HCT116 (cell line): ENCODE measurements at regions not wholly inside any gene's neighbourhood (a gene's known extent, or its start where the extent isn't known, plus 50 kb on each side); places are given as distances from the start of the nearest gene placed in this dataset.

Experiments used
- ATAC-seq: fragments of 200-7000 bp; cut with Tn5 transposase; 2 replicates; pipeline ENCODE4 v1.9.1; 2020; ENCODE audit warnings: mild to moderate bottlenecking, moderate library complexity
- BruUV-seq: library from RNA; stranded (reverse); fragments of 400-500 nt; replicated peaks from 2 replicates; lab custom pipeline; 2021; lab: Mats Ljungman, UMichigan
- CTCF ChIA-PET: fragments of 300-600 bp; sonication (Branson Sonifier 250); formaldehyde crosslinking; loops from one replicate; lab custom pipeline; 2021; ENCODE audit warnings: antibody characterized with exemption; lab: Charles Lee
- POLR2A ChIA-PET: fragments of 300-600, 350-600 bp; sonication (Branson Sonifier 250); formaldehyde crosslinking; loops from one replicate; lab custom pipeline; 2021; ENCODE audit warnings: antibody characterized with exemption; lab: Charles Lee
- RAD21 ChIA-PET, 2 experiments: fragments of 300-600 bp; sonication (Branson Sonifier 250); formaldehyde crosslinking; loops; one replicate each; lab custom pipeline; 2023; ENCODE audit warnings: low total read pairs in 2 of 2; ENCODE audit not compliant: uncharacterized antibody in 2 of 2, unreplicated experiment in 2 of 2, low non-redundant PET in 1 of 2; lab: Charles Lee
- DNase-seq: peaks from one replicate; pipeline ENCODE4 v3.0.0-alpha.2; 2010; ENCODE audit warnings: low read depth, low spot score
- H2AFZ ChIP-seq: fragments of 200-600 bp; shearing (Covaris generic), sonication (generic); 2 replicates; pipeline ENCODE4 v1.6.1; 2017; ENCODE audit warnings: low read depth, mixed run types, mixed read lengths, antibody characterized with exemption, low read length; ENCODE audit not compliant: poor library complexity, severe bottlenecking
- H3K27ac ChIP-seq: 2 replicates; pipeline ENCODE4 v1.5.1; 2012; ENCODE audit warnings: low read depth, low read length
- H3K27me3 ChIP-seq: fragments of 200-600 bp; sonication (generic); 2 replicates; pipeline ENCODE4 v1.6.1; 2016; ENCODE audit warnings: mixed run types, low read length, mixed read lengths; ENCODE audit not compliant: insufficient read depth
- H3K36me3 ChIP-seq, 2 experiments: fragments of 200-500 bp in 1 of 2; fragments of 200-600 bp in 1 of 2; sonication (Bioruptor generic) in 1 of 2; sonication (generic) in 1 of 2; 2 replicates each; pipeline versions ENCODE4 v1.5.1 to v1.6.1; 2014 to 2016; ENCODE audit warnings: low read length in 2 of 2, inconsistent platforms in 1 of 2, mixed read lengths in 1 of 2, mixed run types in 1 of 2; ENCODE audit not compliant: insufficient read depth in 2 of 2, control insufficient read depth in 1 of 2
- H3K4me1 ChIP-seq, 2 experiments: fragments of 200-600 bp in 1 of 2; sonication (generic) in 1 of 2; 2 replicates each; pipeline versions ENCODE4 v1.5.1 to v1.6.1; 2012 to 2017; ENCODE audit warnings: low read length in 2 of 2, inconsistent platforms in 1 of 2, mild to moderate bottlenecking in 1 of 2, mixed read lengths in 1 of 2, mixed run types in 1 of 2, moderate library complexity in 1 of 2; ENCODE audit not compliant: insufficient read depth in 2 of 2, control insufficient read depth in 1 of 2
- H3K4me2 ChIP-seq: fragments of 200-600 bp; sonication (generic); 2 replicates; pipeline ENCODE4 v1.6.1; 2017; ENCODE audit warnings: mixed run types, low read length, mixed read lengths
- H3K4me3 ChIP-seq, 2 experiments: fragments of 200-600 bp in 1 of 2; sonication (generic) in 1 of 2; replicated peaks in 1 of 2; 2 replicates each; pipeline ENCODE4 v1.5.1; 2011 to 2016; ENCODE audit warnings: low read length in 2 of 2, control low read depth in 1 of 2, low read depth in 1 of 2, mild to moderate bottlenecking in 1 of 2, mixed read lengths in 1 of 2, mixed run types in 1 of 2
- H3K79me2 ChIP-seq: fragments of 200-600 bp; sonication (generic); 2 replicates; pipeline ENCODE4 v1.6.1; 2017; ENCODE audit warnings: mild to moderate bottlenecking, mixed run types, low read length, moderate library complexity, mixed read lengths; ENCODE audit not compliant: insufficient read depth
- H3K9ac ChIP-seq: fragments of 200-600 bp; sonication (generic); 2 replicates; pipeline ENCODE4 v1.6.1; 2016; ENCODE audit warnings: low read length, mixed read lengths
- H3K9me2 ChIP-seq: fragments of 200-600 bp; sonication (generic), shearing (Covaris generic); 2 replicates; pipeline ENCODE4 v1.6.1; 2017; ENCODE audit warnings: mixed run types, mild to moderate bottlenecking, moderate library complexity; ENCODE audit not compliant: insufficient read depth
- H3K9me3 ChIP-seq, 2 experiments: fragments of 200-500 bp in 1 of 2; fragments of 200-600 bp in 1 of 2; sonication (Bioruptor generic) in 1 of 2; sonication (generic) in 1 of 2; 2 replicates each; pipeline ENCODE4 v1.6.1; 2014 to 2017; ENCODE audit warnings: low read length in 2 of 2, mixed read lengths in 2 of 2, inconsistent platforms in 1 of 2, low read depth in 1 of 2, mild to moderate bottlenecking in 1 of 2, mixed run types in 1 of 2, moderate library complexity in 1 of 2; ENCODE audit not compliant: control insufficient read depth in 1 of 2, insufficient read depth in 1 of 2
- H4K20me1 ChIP-seq: fragments of 200-600 bp; sonication (generic), shearing (Covaris generic); 2 replicates; pipeline ENCODE4 v1.6.1; 2017; ENCODE audit warnings: mixed run types, mild to moderate bottlenecking, moderate library complexity; ENCODE audit not compliant: insufficient read depth
- CBX3 ChIP-seq: IDR thresholded peaks from 2 replicates; pipeline ENCODE4 v1.6.1; 2012; ENCODE audit warnings: low read depth
- CEBPB ChIP-seq: IDR thresholded peaks from 2 replicates; pipeline ENCODE4 v1.6.1; 2012; ENCODE audit warnings: low read depth
- EGR1 ChIP-seq: IDR thresholded peaks from 2 replicates; pipeline ENCODE4 v1.6.1; 2012; ENCODE audit warnings: low read depth
- EZH2 ChIP-seq: fragments of 200-600 bp; sonication (generic); IDR thresholded peaks from 2 replicates; pipeline ENCODE4 v1.6.1; 2017; ENCODE audit warnings: antibody characterized with exemption, mixed run types
- JUND ChIP-seq: IDR thresholded peaks from 2 replicates; pipeline ENCODE4 v1.6.1; 2012
- POLR2A ChIP-seq: IDR thresholded peaks from 2 replicates; pipeline ENCODE4 v1.7.0; 2011; ENCODE audit warnings: borderline replicate concordance; ENCODE audit not compliant: insufficient read depth, insufficient read length; ENCODE audit errors: extremely low read depth
- POLR2AphosphoS5 ChIP-seq: IDR thresholded peaks from 2 replicates; pipeline ENCODE4 v1.6.1; 2011; ENCODE audit warnings: mild to moderate bottlenecking, low read depth, low read length, moderate library complexity
- RAD21 ChIP-seq: IDR thresholded peaks from 2 replicates; pipeline ENCODE4 v1.6.1; 2012; ENCODE audit warnings: low read depth, mild to moderate bottlenecking
- REST ChIP-seq: IDR thresholded peaks from 2 replicates; pipeline ENCODE4 v1.6.1; 2012; ENCODE audit warnings: low read depth
- SIN3A ChIP-seq: IDR thresholded peaks from 2 replicates; pipeline ENCODE4 v1.6.1; 2012; ENCODE audit warnings: low read depth
- SRF ChIP-seq: IDR thresholded peaks from 2 replicates; pipeline ENCODE4 v1.6.1; 2012; ENCODE audit warnings: low read depth
- TCF7L2 ChIP-seq: IDR thresholded peaks from 2 replicates; pipeline ENCODE4 v1.7.0; 2011; ENCODE audit warnings: borderline replicate concordance, inconsistent platforms; ENCODE audit not compliant: insufficient read depth, insufficient read length; ENCODE audit errors: extremely low read depth
- YY1 ChIP-seq: IDR thresholded peaks from 2 replicates; pipeline ENCODE4 v1.6.1; 2011; ENCODE audit warnings: low read length, low read depth, moderate library complexity, mild to moderate bottlenecking; ENCODE audit not compliant: insufficient replicate concordance; ENCODE audit errors: extremely low read depth
- ZFX ChIP-seq: fragments of 450-650 bp; IDR thresholded peaks from 2 replicates; pipeline ENCODE4 v1.6.1; 2017
- intact Hi-C: fragments of 100-400 bp; cut with micrococcal nuclease; formaldehyde crosslinking; loops from 2 replicates; pipeline ENCODE4 v1.10.0; 2022
- TF ChIP-seq, protein P1 (sequence below): IDR thresholded peaks from 2 replicates; pipeline ENCODE4 v1.6.1; 2012

DNA sequence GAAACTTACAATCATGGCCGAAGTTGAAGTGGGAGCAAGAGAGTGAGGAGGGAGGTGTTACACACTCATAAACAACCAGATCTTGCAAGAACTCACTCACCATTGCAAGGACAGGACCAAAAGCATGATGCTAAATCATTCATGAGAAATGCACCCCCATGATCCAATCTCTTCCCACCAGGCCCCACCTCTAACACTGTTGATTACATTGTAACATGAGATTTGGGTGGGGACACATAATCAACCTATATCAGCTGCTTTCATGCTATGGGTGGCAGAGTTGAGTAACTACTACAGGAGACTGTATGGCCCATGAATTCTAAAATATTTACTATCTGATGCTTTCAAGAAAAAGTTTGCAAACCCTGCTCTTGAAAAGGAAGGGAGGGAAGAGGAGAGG lies 155.1 kb downstream of the DEFB131A start:
- Histone ChIP-seq H3K9ac (no peak overlapping the region), H3K27me3 (no peaks in the 10 kb centered on the region), H3K36me3 (no peaks in the 10 kb centered on the region), H3K9me2 (no peaks in the 10 kb centered on the region), H3K9me3 (no peaks in the 10 kb centered on the region), H3K27ac (no peak overlapping the region), H4K20me1 (no peaks in the 10 kb centered on the region), H3K4me2 (no peak overlapping the region), H3K79me2 (no peaks in the 10 kb centered on the region), H3K4me1 (no peaks in the 10 kb centered on the region), H3K4me3 (no peak overlapping the region), H2AFZ (no peak overlapping the region)
- TF ChIP-seq POLR2A (no peak), CBX3 (no peak), EGR1 (no peak), CEBPB (no peak), SIN3A (no peak), REST (no peak), TCF7L2 (no peak), RAD21 (no peak), JUND (no peak), EZH2 (no peak), YY1 (no peak), ZFX (no peak), POLR2AphosphoS5 (no peak), SRF (no peak)
- TF ChIP-seq, protein P1, sequence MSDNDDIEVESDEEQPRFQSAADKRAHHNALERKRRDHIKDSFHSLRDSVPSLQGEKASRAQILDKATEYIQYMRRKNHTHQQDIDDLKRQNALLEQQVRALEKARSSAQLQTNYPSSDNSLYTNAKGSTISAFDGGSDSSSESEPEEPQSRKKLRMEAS = no peak
- ChIA-PET CTCF (no interaction called here), RAD21 (no interaction called here), POLR2A (no interaction called here)
- intact Hi-C loops = no loop called here
- DNase-seq (no peak), ATAC-seq (no peak)
- no TSS peak for BruUV-seq
